Stimulated activated CD4-positive, alpha-beta T cell treated with anti-CD3 and anti-CD28 coated beads, TNF-alpha, amount 100 ng/mL, for 1 hour (primary cell): ENCODE measurements at regions not wholly inside any gene's neighbourhood (a gene's known extent, or its start where the extent isn't known, plus 50 kb on each side); places are given as distances from the start of the nearest gene placed in this dataset.
"Not testable (repeated sequence)": the region's sequence is repeated elsewhere in the genome, so short reads cannot be mapped to it uniquely, and the experiment has no call there.

ENCODE experiments used
- DNase-seq, 3 donors: peaks; one replicate each; pipeline ENCODE4 v3.0.0-alpha.2; 2020; ENCODE audit warnings: low read depth in 3 of 3, low spot score in 1 of 3

- DNase-seq = peak in 1 of 3 donors; percentile 4
Measured at GRCh38 chr7:32691965-32692815, 196.9 kb downstream of the AVL9 start.

GRCh38 chr7:32688092-32688491 is 192.8 kb downstream of the AVL9 start:
- not testable (repeated sequence) for DNase-seq

GRCh38 chr7:32681174-32681518 is 185.9 kb downstream of the AVL9 start:
- DNase-seq = no peak

- no peak for DNase-seq
Measured at GRCh38 chr7:32680259-32681173, 185.2 kb downstream of the AVL9 start.

GRCh38 chr7:32679192-32679591 is 183.9 kb downstream of the AVL9 start:
- DNase-seq = no peak

- no peak for DNase-seq
Measured at GRCh38 chr7:32677593-32677992, 182.3 kb downstream of the AVL9 start.

- DNase-seq = no peak
Measured at GRCh38 chr7:32676249-32676941, 181.1 kb downstream of the AVL9 start.

- no peak for DNase-seq
Measured at GRCh38 chr7:32673275-32673983, 178.1 kb downstream of the AVL9 start.

- no peak for DNase-seq
Measured at GRCh38 chr7:32670110-32671025, 175.1 kb downstream of the AVL9 start.

GRCh38 chr7:32669173-32669870 is 174.0 kb downstream of the AVL9 start:
- DNase-seq = not testable (repeated sequence)

GRCh38 chr7:32668387-32669097 is 173.3 kb downstream of the AVL9 start:
- not testable (repeated sequence) for DNase-seq

GRCh38 chr7:32667586-32667985 is 172.3 kb downstream of the AVL9 start:
- DNase-seq = not testable (repeated sequence)

- not testable (repeated sequence) for DNase-seq
Measured at GRCh38 chr7:32663805-32664211, 168.5 kb downstream of the AVL9 start.

GRCh38 chr7:32662509-32662908 is 167.2 kb downstream of the AVL9 start:
- not testable (repeated sequence) for DNase-seq

GRCh38 chr7:32661929-32662328 is 166.6 kb downstream of the AVL9 start:
- no peak for DNase-seq

- DNase-seq = no peak
Measured at GRCh38 chr7:32661501-32661900, 166.2 kb downstream of the AVL9 start.

GRCh38 chr7:32660936-32661335 is 165.6 kb downstream of the AVL9 start:
- DNase-seq = no peak

- no peak for DNase-seq
Measured at GRCh38 chr7:32659853-32660252, 164.6 kb downstream of the AVL9 start.
